ENCODE measurements at regions not wholly inside any gene's neighbourhood (a gene's known extent, or its start where the extent isn't known, plus 50 kb on each side); places are given as distances from the start of the nearest gene placed in this dataset.
"Not testable (repeated sequence)": the region's sequence is repeated elsewhere in the genome, so short reads cannot be mapped to it uniquely, and the experiment has no call there.

- Histone ChIP-seq H3K27me3 (replicated peaks in 1 of 2; ENCODE audit: control insufficient read depth in 2 of 2, extremely low read depth in 1 of 2, insufficient read depth in 2 of 2, low read length in 1 of 2) (peaks cover 0 to 10% of the 10 kb centered on the region in 2 experiments), H3K9me3 (no peaks in the 10 kb centered on the region), H3K4me1 (ENCODE audit: control insufficient read depth in 1 of 2, extremely low read depth in 1 of 2, insufficient read depth in 2 of 2, low read length in 2 of 2) (no peaks in the 10 kb centered on the region), H3K27ac (ENCODE audit: low read length) (no peak overlapping the region), H3K4me3 (ENCODE audit: control insufficient read depth in 1 of 2, extremely low read depth in 1 of 2, low read length in 1 of 2) (no peak overlapping the region), H3K36me3 (ENCODE audit: control insufficient read depth in 2 of 2, extremely low read depth in 1 of 2, insufficient read depth in 1 of 2, low read length in 1 of 2) (no peaks in the 10 kb centered on the region)
- Mint-ChIP-seq H3K27ac (no peak overlapping the region), H3K4me1 (no peaks in the 10 kb centered on the region), H3K36me3 (no peaks in the 10 kb centered on the region), H3K4me3 (no peak overlapping the region), H3K9me3 (no peaks in the 10 kb centered on the region), H3K27me3 (peaks cover 1 to 9% of the 10 kb centered on the region in 2 donors)
- POLR2A ChIA-PET = no interaction called here
- CTCF ChIA-PET = no interaction called here
- ATAC-seq (replicated peaks in 1 of 4) (no peak), DNase-seq (no peak)
- no CpG with 5 or more reads among the region's 1 CpG for WGBS (ENCODE audit: insufficient coverage)
These were observed 83.3 kb upstream of the MSH6 start for GRCh38 chr2:47699533-47700215.

GRCh38 chr2:47698436-47698972, 84.4 kb upstream of the MSH6 start:
- H3K36me3 ChIP-seq (ENCODE audit: control insufficient read depth in 2 of 2, extremely low read depth in 1 of 2, insufficient read depth in 1 of 2, low read length in 1 of 2); H3K9me3 Mint-ChIP-seq; H3K27ac Mint-ChIP-seq; H3K4me1 ChIP-seq (ENCODE audit: control insufficient read depth in 1 of 2, extremely low read depth in 1 of 2, insufficient read depth in 2 of 2, low read length in 2 of 2); ATAC-seq (replicated peaks in 1 of 4); H3K27ac ChIP-seq (ENCODE audit: low read length); POLR2A ChIA-PET; H3K4me3 Mint-ChIP-seq; H3K4me1 Mint-ChIP-seq; DNase-seq; H3K36me3 Mint-ChIP-seq; H3K9me3 ChIP-seq; H3K4me3 ChIP-seq (ENCODE audit: control insufficient read depth in 1 of 2, extremely low read depth in 1 of 2, low read length in 1 of 2); CTCF ChIA-PET: not testable (repeated sequence)
- H3K27me3 ChIP-seq (replicated peaks in 1 of 2; ENCODE audit: control insufficient read depth in 2 of 2, extremely low read depth in 1 of 2, insufficient read depth in 2 of 2, low read length in 1 of 2) = peaks cover 0 to 10% of the 10 kb centered on the region in 2 experiments
- WGBS (ENCODE audit: insufficient coverage) = 93% methylated on average over 2 of the region's 4 CpGs
- H3K27me3 Mint-ChIP-seq = peaks cover 9 to 14% of the 10 kb centered on the region in 2 donors

- H3K27ac ChIP-seq (ENCODE audit: low read length); H3K9me3 ChIP-seq; H3K27ac Mint-ChIP-seq; H3K4me1 Mint-ChIP-seq; H3K36me3 ChIP-seq (ENCODE audit: control insufficient read depth in 2 of 2, extremely low read depth in 1 of 2, insufficient read depth in 1 of 2, low read length in 1 of 2); H3K4me3 Mint-ChIP-seq; H3K36me3 Mint-ChIP-seq; DNase-seq; H3K4me1 ChIP-seq (ENCODE audit: control insufficient read depth in 1 of 2, extremely low read depth in 1 of 2, insufficient read depth in 2 of 2, low read length in 2 of 2); POLR2A ChIA-PET; ATAC-seq (replicated peaks in 1 of 4); H3K4me3 ChIP-seq (ENCODE audit: control insufficient read depth in 1 of 2, extremely low read depth in 1 of 2, low read length in 1 of 2); H3K9me3 Mint-ChIP-seq: not testable (repeated sequence)
- CTCF ChIA-PET = interaction anchor here in 1 of 2 donors (0.6 kb wide), 1 partner anchor 74 kb away, joined by 4 read pairs; no protein-coding TSS in a partner anchor
- peaks cover 9 to 14% of the 10 kb centered on the region in 2 donors for H3K27me3 Mint-ChIP-seq
- peaks cover 0 to 13% of the 10 kb centered on the region in 2 experiments for H3K27me3 ChIP-seq (replicated peaks in 1 of 2; ENCODE audit: control insufficient read depth in 2 of 2, extremely low read depth in 1 of 2, insufficient read depth in 2 of 2, low read length in 1 of 2)
- WGBS (ENCODE audit: insufficient coverage) = 91% methylated on average over 6 of the region's 14 CpGs
These were observed 85.1 kb upstream of the MSH6 start for GRCh38 chr2:47697681-47698435.

GRCh38 chr2:47697000-47697601, 85.8 kb upstream of the MSH6 start:
- H3K27ac ChIP-seq (ENCODE audit: low read length) = no peak overlapping the region
- H3K36me3 ChIP-seq (ENCODE audit: control insufficient read depth in 2 of 2, extremely low read depth in 1 of 2, insufficient read depth in 1 of 2, low read length in 1 of 2) = no peaks in the 10 kb centered on the region
- ChIA-PET CTCF (no interaction called here), POLR2A (no interaction called here)
- DNase-seq = no peak
- H3K27me3 ChIP-seq (replicated peaks in 1 of 2; ENCODE audit: control insufficient read depth in 2 of 2, extremely low read depth in 1 of 2, insufficient read depth in 2 of 2, low read length in 1 of 2) = peaks cover 0 to 16% of the 10 kb centered on the region in 2 experiments
- no peaks in the 10 kb centered on the region for H3K4me1 ChIP-seq (ENCODE audit: control insufficient read depth in 1 of 2, extremely low read depth in 1 of 2, insufficient read depth in 2 of 2, low read length in 2 of 2)
- no peaks in the 10 kb centered on the region for H3K36me3 Mint-ChIP-seq
- no peak overlapping the region for H3K4me3 Mint-ChIP-seq
- ATAC-seq (replicated peaks in 1 of 4) = no peak
- peaks cover 9 to 14% of the 10 kb centered on the region in 2 donors for H3K27me3 Mint-ChIP-seq
- WGBS (ENCODE audit: insufficient coverage) = 63% methylated on average over 8 of the region's 12 CpGs
- no peaks in the 10 kb centered on the region for H3K4me1 Mint-ChIP-seq
- H3K9me3 Mint-ChIP-seq = no peaks in the 10 kb centered on the region
- H3K9me3 ChIP-seq = no peaks in the 10 kb centered on the region
- H3K4me3 ChIP-seq (ENCODE audit: control insufficient read depth in 1 of 2, extremely low read depth in 1 of 2, low read length in 1 of 2) = no peak overlapping the region
- H3K27ac Mint-ChIP-seq = no peak overlapping the region

- Mint-ChIP-seq H3K4me3 (no peak overlapping the region), H3K4me1 (no peaks in the 10 kb centered on the region), H3K27ac (no peak overlapping the region), H3K9me3 (no peaks in the 10 kb centered on the region), H3K36me3 (no peaks in the 10 kb centered on the region), H3K27me3 (peaks cover 9 to 14% of the 10 kb centered on the region in 2 donors)
- no peaks in the 10 kb centered on the region for H3K36me3 ChIP-seq (ENCODE audit: control insufficient read depth in 2 of 2, extremely low read depth in 1 of 2, insufficient read depth in 1 of 2, low read length in 1 of 2)
- WGBS (ENCODE audit: insufficient coverage) = no CpG with 5 or more reads among the region's 1 CpG
- H3K27ac ChIP-seq (ENCODE audit: low read length) = no peak overlapping the region
- no peak for ATAC-seq (replicated peaks in 1 of 4)
- POLR2A ChIA-PET = no interaction called here
- DNase-seq = no peak
- CTCF ChIA-PET = no interaction called here
- no peak overlapping the region for H3K4me3 ChIP-seq (ENCODE audit: control insufficient read depth in 1 of 2, extremely low read depth in 1 of 2, low read length in 1 of 2)
- peaks cover 0 to 16% of the 10 kb centered on the region in 2 experiments for H3K27me3 ChIP-seq (replicated peaks in 1 of 2; ENCODE audit: control insufficient read depth in 2 of 2, extremely low read depth in 1 of 2, insufficient read depth in 2 of 2, low read length in 1 of 2)
- no peaks in the 10 kb centered on the region for H3K4me1 ChIP-seq (ENCODE audit: control insufficient read depth in 1 of 2, extremely low read depth in 1 of 2, insufficient read depth in 2 of 2, low read length in 2 of 2)
- no peaks in the 10 kb centered on the region for H3K9me3 ChIP-seq
These were observed 86.5 kb upstream of the MSH6 start for GRCh38 chr2:47696478-47696831.

- WGBS (ENCODE audit: insufficient coverage) = 67% methylated on average over 7 of the region's 12 CpGs
These were observed 87.0 kb upstream of the MSH6 start for GRCh38 chr2:47695800-47696477.

More at GRCh38 chr2:47695800-47696477, 87.0 kb upstream of the MSH6 start:
- Mint-ChIP-seq H3K27ac (no peak overlapping the region), H3K36me3 (no peaks in the 10 kb centered on the region), H3K4me1 (no peaks in the 10 kb centered on the region), H3K4me3 (no peak overlapping the region), H3K9me3 (no peaks in the 10 kb centered on the region), H3K27me3 (peaks cover 9 to 14% of the 10 kb centered on the region in 2 donors)
- Histone ChIP-seq H3K27me3 (replicated peaks in 1 of 2; ENCODE audit: control insufficient read depth in 2 of 2, extremely low read depth in 1 of 2, insufficient read depth in 2 of 2, low read length in 1 of 2) (peaks cover 0 to 13% of the 10 kb centered on the region in 2 experiments), H3K9me3 (no peaks in the 10 kb centered on the region), H3K4me3 (ENCODE audit: control insufficient read depth in 1 of 2, extremely low read depth in 1 of 2, low read length in 1 of 2) (no peak overlapping the region), H3K36me3 (ENCODE audit: control insufficient read depth in 2 of 2, extremely low read depth in 1 of 2, insufficient read depth in 1 of 2, low read length in 1 of 2) (no peaks in the 10 kb centered on the region), H3K27ac (ENCODE audit: low read length) (no peak overlapping the region), H3K4me1 (ENCODE audit: control insufficient read depth in 1 of 2, extremely low read depth in 1 of 2, insufficient read depth in 2 of 2, low read length in 2 of 2) (no peaks in the 10 kb centered on the region)
- ChIA-PET CTCF (no interaction called here), POLR2A (no interaction called here)
- ATAC-seq (replicated peaks in 1 of 4) = no peak
- no peak for DNase-seq

All from T-cell (primary cell).